22Rv1 (cell line): ENCODE measurements at regions not wholly inside any gene's neighbourhood (a gene's known extent, or its start where the extent isn't known, plus 50 kb on each side); places are given as distances from the start of the nearest gene placed in this dataset.
A peak's percentile ranks its signal among the peaks of the same experiment; 100 is the strongest.

Source experiments
- H3K27ac ChIP-seq: fragments of 450-650 bp; 2 replicates; pipeline ENCODE4 v1.5.1; 2017
- ZFX ChIP-seq: fragments of 450-650 bp; IDR thresholded peaks from 2 replicates; pipeline ENCODE4 v1.6.1; 2017; ENCODE audit warnings: antibody characterized with exemption, borderline replicate concordance
- TF ChIP-seq, protein P1 (sequence below): fragments of 450-650 bp; IDR thresholded peaks from 2 replicates; pipeline ENCODE4 v1.5.1; 2017; ENCODE audit warnings: mild to moderate bottlenecking

DNA sequence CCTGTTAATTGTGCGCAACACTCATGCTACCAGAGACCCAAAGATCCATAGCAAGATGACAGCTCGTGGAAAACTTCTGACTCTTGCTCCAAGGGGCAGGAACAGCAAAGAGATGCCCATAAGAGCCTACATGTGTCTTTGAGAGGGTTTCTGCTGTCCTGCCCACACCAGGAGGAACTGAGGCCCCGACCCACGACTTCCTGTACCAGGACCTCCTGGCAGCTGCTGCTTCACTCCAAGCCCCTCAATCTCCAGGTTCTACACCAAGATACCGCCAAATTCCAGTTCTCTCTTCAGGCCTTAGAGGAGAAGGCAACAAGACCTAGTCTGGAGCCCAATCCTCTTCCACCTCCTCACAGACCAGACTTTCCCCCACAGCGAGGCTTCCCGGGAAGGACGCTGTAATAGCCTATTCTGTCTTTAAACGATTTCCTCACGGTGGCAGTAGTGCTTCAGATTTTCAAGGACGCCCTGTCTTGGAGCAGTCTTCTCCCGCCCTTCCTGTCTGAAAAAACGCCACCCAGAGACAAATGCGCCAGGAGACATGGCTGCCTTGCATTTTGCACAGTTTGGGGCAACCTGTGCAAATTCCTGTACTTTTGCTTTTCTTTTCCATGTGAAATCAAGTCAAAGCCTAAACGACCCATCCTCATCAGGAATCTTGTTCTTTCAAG is 230.2 kb upstream of the STK26 start:
- TF ChIP-seq ZFX: no peak
- TF ChIP-seq, protein P1, sequence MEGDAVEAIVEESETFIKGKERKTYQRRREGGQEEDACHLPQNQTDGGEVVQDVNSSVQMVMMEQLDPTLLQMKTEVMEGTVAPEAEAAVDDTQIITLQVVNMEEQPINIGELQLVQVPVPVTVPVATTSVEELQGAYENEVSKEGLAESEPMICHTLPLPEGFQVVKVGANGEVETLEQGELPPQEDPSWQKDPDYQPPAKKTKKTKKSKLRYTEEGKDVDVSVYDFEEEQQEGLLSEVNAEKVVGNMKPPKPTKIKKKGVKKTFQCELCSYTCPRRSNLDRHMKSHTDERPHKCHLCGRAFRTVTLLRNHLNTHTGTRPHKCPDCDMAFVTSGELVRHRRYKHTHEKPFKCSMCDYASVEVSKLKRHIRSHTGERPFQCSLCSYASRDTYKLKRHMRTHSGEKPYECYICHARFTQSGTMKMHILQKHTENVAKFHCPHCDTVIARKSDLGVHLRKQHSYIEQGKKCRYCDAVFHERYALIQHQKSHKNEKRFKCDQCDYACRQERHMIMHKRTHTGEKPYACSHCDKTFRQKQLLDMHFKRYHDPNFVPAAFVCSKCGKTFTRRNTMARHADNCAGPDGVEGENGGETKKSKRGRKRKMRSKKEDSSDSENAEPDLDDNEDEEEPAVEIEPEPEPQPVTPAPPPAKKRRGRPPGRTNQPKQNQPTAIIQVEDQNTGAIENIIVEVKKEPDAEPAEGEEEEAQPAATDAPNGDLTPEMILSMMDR: peak; percentile 23
- H3K27ac ChIP-seq: peak overlapping the region; percentile 90

DNA sequence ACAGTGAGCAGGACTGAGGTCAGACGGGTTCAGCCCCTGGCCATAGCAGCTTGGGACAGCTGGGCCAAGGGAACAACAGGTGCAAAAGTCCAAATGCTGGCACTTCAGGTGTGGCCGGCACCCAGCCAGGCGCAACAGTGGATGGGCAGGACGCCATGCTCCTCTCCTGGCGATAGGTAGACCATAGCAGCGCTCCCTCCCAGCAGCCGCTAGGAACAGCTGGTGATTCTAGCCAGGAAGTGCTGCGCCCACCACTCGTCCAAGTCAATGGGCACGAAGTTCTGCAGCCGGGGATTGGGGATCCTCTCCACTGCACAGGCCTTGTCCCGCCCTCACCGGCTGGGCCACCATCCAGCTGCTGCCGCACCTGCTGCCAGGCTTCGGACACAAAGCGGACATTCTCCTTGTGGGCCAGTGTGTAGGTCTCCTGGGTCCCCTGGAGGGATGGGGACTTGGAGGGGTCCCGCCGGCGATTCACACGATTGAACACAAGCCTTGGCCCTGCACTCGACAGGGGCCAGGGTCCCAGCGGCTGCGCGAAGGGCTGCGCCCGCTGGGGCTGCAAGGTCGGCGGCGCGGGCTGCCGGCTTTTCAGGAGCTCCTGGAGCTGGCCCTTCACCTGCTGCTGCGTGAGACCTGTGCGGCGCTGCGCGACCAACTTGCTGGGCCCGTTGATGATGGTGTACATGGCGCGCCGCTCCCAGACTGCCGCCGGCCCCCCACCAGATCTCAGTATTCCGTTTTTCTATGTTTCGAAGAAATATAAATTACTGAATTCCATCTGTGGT is 227.5 kb upstream of the STK26 start:
- no peak for TF ChIP-seq ZFX
- TF ChIP-seq, protein P1: no peak

DNA sequence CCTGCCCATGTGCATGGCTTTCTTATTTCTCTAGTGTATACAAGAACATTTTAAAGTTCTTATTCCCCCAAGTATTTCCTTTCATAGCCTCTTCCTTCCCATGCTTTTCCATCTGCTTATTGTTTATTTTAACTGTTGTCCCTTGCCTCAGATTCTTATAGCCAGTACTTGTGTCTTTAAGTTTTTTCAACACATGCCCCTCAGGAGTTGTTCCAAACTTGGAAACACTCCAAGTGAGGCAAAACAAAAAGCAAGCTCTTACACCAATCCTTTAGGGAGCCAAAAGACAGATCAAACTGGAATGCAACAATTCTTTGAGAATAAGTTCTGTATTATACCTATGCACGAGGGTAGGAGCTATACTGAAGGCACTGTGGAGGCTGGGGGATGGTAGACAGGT is 222.0 kb upstream of the STK26 start:
- no peak overlapping the region for H3K27ac ChIP-seq
- TF ChIP-seq, protein P1: no peak
- TF ChIP-seq ZFX: no peak

More for the DNA sequence above, 227.5 kb upstream of the STK26 start:
- H3K27ac ChIP-seq: peak overlapping the region; percentile 90

DNA sequence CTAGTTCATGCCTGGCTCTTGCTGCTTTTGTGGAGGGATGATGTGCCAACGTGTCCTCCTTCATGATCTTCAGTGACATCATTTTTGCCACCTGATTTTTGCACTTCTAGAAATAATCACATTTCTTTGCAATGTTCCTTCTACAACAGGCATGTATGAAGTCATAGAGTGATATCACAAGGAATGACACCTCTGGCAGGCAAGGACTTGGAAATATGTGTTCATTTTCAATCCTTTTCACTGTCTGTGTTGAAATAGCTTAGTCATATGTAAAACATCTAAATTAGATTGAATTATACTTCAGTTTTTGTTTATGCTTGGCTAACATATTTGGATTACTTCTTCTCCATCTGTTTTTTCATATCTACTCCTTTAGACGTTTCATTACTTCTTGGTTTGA is 221.2 kb upstream of the STK26 start:
- 0 out of 2 replicates have a peak overlapping the region, but pooled peaks have one; percentile 45 for H3K27ac ChIP-seq
- no peak for TF ChIP-seq ZFX
- TF ChIP-seq, protein P1: no peak

DNA sequence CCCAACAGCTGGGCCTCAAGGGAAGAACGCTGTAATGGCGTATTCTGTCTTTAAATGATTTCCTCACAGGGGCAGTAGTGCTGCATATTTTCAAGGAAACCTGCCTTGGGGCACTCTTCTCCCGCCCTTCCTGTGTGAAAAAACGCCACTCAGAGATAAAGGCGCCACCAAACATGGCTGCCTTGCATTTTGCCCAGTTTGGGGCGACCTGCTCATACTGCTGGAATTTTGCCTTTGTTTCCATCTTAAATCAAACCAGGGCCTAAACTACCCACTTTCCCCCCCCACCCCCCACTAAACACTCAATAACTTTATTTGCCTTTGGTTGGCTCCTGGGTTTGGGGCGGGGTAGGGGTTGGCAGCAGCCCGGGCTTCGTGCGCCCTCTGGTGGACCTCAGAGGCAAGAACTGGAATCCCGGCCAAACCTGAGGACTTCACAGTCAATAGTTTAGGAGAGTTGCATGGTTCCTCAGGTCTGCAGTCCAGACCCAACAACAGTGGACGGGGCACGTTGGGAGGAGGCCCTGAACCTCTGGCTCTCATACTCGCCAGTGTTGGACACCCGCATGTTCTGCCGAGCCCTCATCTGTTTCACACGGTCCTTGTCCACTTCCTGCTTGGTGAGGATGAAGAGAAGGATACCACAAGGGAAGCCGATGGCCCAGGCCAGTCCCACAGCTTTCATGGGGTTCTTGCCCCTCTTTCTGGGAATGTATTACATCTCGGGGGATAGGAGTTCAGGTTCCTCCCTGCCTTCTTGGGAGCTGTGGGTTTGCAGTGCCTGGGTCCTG is 220.1 kb upstream of the STK26 start:
- H3K27ac ChIP-seq: peak overlapping the region; percentile 45

GRCh38 chrX:131812847-131813825 is 210.0 kb upstream of the STK26 start:
- TF ChIP-seq ZFX: no peak
- TF ChIP-seq, protein P1: peak; percentile 47
- peak overlapping the region; percentile 89 for H3K27ac ChIP-seq

More for the DNA sequence above, 220.1 kb upstream of the STK26 start:
- TF ChIP-seq, protein P1: peak; percentile 76
- TF ChIP-seq ZFX: no peak
